AG04450 (cell line): ENCODE measurements at regions not wholly inside any gene's neighbourhood (a gene's known extent, or its start where the extent isn't known, plus 50 kb on each side); places are given as distances from the start of the nearest gene placed in this dataset.
A peak's percentile ranks its signal among the peaks of the same experiment; 100 is the strongest.

Source experiments
- CTCF ChIA-PET: fragments of 300-600, 350-600 bp; formaldehyde crosslinking; extraction: SDS; loops from one replicate; lab custom pipeline; 2022; ENCODE audit warnings: antibody characterized with exemption, inconsistent platforms; lab: Charles Lee
- POLR2A ChIA-PET: fragments of 350-600 bp; formaldehyde crosslinking; extraction: SDS; loops from one replicate; lab custom pipeline; 2021; ENCODE audit warnings: antibody characterized with exemption, inconsistent platforms; lab: Yijun Ruan, JAX
- DNase-seq: peaks from one replicate; pipeline ENCODE4 v3.0.0-alpha.2; 2011; ENCODE audit warnings: low read depth, low spot score
- H3K27ac ChIP-seq: one replicate; pipeline ENCODE4 v1.5.1; 2012; ENCODE audit warnings: low read depth, low read length, control low read depth
- H3K27me3 ChIP-seq: one replicate; pipeline ENCODE4 v1.6.0; 2012; ENCODE audit warnings: low read length; ENCODE audit not compliant: control insufficient read depth, insufficient read depth
- H3K4me3 ChIP-seq: 2 replicates; pipeline ENCODE4 v1.5.1; 2011; ENCODE audit warnings: mild to moderate bottlenecking, low read depth, low read length, control low read depth
- H3K9me3 ChIP-seq: 2 replicates; pipeline ENCODE4 v1.5.1; 2012; ENCODE audit warnings: low read length; ENCODE audit not compliant: control insufficient read depth, insufficient read depth
- TF ChIP-seq, protein P1 (sequence below): IDR thresholded peaks from 2 replicates; pipeline ENCODE4 v1.5.1; 2011; ENCODE audit warnings: low read depth, low read length, control low read depth, inconsistent platforms

DNA sequence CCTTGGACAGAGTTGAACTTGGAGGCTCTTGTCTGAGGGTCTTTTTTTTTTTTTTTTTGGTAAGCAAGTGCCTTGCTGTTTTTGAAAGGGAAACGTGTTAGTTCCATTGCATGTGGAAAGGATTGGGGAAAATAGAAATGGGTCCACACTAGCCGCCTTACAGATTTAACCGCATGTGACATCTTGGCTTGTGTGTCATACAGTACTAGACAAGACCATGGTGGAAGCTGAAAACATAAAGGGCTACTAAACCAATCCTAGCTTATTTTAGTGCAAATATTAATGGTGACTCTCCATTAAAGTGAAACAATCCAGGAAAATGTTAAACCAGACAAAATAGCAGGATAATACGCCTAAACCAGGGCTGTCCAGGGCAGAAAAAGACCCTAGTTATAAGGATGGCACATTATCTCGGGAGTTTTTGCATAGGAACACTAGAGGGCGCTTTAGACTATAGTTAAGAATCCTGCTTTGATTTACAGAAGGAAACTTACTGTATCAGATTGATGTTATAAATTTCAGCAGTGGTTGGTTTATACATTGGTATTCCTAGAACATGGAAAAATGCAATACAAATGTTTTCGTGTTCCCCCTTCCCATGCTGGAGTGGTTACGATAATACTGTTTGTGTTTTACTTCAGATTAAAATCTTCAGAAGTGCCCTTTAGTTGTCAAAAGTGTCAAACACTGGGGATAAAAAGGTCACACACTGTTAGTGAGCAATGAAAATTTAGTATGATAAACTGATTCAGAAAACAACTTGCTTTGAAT is 59.8 kb upstream of the DEK start:
- ChIA-PET CTCF (interaction anchor here (0.5 to 7.9 kb wide), 48 partner anchors 9 to 1163 kb away, joined by 3 to 364 read pairs (median 4); partner anchors contain the start of gene RNF144B), POLR2A (no interaction called here)
- H3K27ac ChIP-seq: no peak overlapping the region
- H3K27me3 ChIP-seq: no peaks in the 10 kb centered on the region
- TF ChIP-seq, protein P1, sequence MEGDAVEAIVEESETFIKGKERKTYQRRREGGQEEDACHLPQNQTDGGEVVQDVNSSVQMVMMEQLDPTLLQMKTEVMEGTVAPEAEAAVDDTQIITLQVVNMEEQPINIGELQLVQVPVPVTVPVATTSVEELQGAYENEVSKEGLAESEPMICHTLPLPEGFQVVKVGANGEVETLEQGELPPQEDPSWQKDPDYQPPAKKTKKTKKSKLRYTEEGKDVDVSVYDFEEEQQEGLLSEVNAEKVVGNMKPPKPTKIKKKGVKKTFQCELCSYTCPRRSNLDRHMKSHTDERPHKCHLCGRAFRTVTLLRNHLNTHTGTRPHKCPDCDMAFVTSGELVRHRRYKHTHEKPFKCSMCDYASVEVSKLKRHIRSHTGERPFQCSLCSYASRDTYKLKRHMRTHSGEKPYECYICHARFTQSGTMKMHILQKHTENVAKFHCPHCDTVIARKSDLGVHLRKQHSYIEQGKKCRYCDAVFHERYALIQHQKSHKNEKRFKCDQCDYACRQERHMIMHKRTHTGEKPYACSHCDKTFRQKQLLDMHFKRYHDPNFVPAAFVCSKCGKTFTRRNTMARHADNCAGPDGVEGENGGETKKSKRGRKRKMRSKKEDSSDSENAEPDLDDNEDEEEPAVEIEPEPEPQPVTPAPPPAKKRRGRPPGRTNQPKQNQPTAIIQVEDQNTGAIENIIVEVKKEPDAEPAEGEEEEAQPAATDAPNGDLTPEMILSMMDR: peak; percentile 77
- H3K9me3 ChIP-seq: no peaks in the 10 kb centered on the region
- DNase-seq: no peak
- no peak overlapping the region for H3K4me3 ChIP-seq

DNA sequence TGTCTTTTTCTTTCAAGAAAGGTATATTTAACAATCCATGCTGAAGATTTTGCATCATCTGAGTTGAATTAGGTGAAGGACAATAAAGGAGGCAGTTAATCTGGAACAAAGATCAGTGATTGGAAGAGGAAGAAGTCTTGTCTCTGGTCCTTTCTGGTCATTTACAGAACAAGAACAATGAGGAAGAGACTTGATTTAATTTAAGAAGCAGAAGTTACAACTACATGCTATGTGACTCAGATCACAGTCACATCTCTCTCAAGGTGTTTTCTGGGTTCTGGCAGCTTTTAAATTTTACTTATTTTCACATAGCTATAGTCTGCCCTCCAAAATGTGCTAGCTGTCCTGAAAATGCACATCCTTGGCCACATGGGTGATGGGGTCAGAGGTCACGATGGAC is 53.5 kb upstream of the DEK start:
- no peak for DNase-seq
- ChIA-PET CTCF (interaction anchor here (0.6 to 2.0 kb wide), 3 partner anchors 28 to 188 kb away, joined by 3 to 14 read pairs (median 5); no protein-coding TSS in a partner anchor), POLR2A (no interaction called here)
- Histone ChIP-seq H3K27ac (no peak overlapping the region), H3K27me3 (no peaks in the 10 kb centered on the region), H3K9me3 (no peaks in the 10 kb centered on the region), H3K4me3 (no peak overlapping the region)
- TF ChIP-seq, protein P1: no peak

DNA sequence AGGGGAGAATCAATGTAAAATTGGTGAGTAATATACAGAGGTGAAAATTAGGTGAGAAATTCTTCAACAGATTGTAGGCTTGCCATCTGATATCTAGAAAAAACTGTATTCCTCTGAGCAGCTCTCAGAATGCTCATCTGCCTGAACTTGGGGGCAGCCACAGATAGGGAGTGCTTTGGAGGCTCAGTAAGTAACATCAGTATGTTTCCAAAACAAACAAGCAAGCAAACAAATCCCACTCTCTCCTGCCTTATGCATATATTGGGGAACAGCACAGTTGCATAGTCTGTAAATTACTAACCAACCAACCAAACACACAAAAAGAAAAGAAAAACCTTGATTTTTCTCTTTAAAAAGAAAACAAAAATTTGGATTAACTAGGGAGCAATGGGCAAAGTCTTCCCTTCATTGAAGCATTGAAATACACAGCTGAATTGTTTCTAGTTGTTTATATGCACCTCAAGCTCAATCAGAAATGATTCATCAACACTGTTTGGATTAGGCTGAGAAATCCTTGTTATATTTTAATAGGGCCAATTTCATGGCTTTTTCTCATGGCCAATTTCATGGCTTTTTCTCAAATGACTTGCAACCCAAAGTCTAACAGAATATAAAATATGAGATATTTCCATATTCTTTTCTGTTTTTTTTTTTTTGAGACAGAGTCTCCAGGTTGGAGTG is 50.1 kb upstream of the DEK start:
- H3K9me3 ChIP-seq: peaks cover 3% of the 10 kb centered on the region; the same call in 1 of the 2 replicates
- ChIA-PET CTCF (interaction anchor here (1.3 to 2.9 kb wide), 3 partner anchors 9 to 190 kb away, joined by 5 to 15 read pairs (median 11); no protein-coding TSS in a partner anchor), POLR2A (no interaction called here)
- TF ChIP-seq, protein P1: no peak
- no peak overlapping the region for H3K27ac ChIP-seq
- no peak for DNase-seq
- no peaks in the 10 kb centered on the region for H3K27me3 ChIP-seq
- no peak overlapping the region for H3K4me3 ChIP-seq
